K562 (cell line): ENCODE measurements at regions not wholly inside any gene's neighbourhood (a gene's known extent, or its start where the extent isn't known, plus 50 kb on each side); places are given as distances from the start of the nearest gene placed in this dataset.

Experiments
- BCOR ChIP-seq: fragments of 450-650 bp; IDR thresholded peaks from 2 replicates; pipeline ENCODE4 v1.6.1; 2016
- CBX2 ChIP-seq: fragments of 200-600 bp; sonication (generic); IDR thresholded peaks from one replicate; pipeline ENCODE4 v1.6.1; 2012; ENCODE audit warnings: mild to moderate bottlenecking, low read length, inconsistent platforms; ENCODE audit not compliant: insufficient read depth, poor library complexity, severe bottlenecking
- CHD2 ChIP-seq: IDR thresholded peaks from 2 replicates; pipeline ENCODE4 v1.6.1; 2011; ENCODE audit warnings: low read depth, low read length
- CXXC5 ChIP-seq: fragments of 250-450 bp; sonication (Bioruptor Pico); IDR thresholded peaks from 2 replicates; pipeline ENCODE4 v1.8.0; 2022; ENCODE audit warnings: inconsistent platforms, mild to moderate bottlenecking, moderate library complexity
- DMBX1 ChIP-seq: fragments of 250-450 bp; sonication (Bioruptor Pico); IDR thresholded peaks from 2 replicates; pipeline ENCODE4 v1.8.0; 2022; ENCODE audit warnings: inconsistent platforms, mild to moderate bottlenecking, moderate library complexity, borderline replicate concordance
- ELF1 ChIP-seq: fragments of 200-800 bp; sonication (Bioruptor generic); IDR thresholded peaks from 2 replicates; pipeline ENCODE4 v1.6.1; 2016; ENCODE audit warnings: missing genetic modification characterization, missing compliant biosample characterization
- EP300 ChIP-seq: IDR thresholded peaks from 2 replicates; pipeline ENCODE4 v1.6.1; 2012; ENCODE audit warnings: low read length, improper control_type of control experiment
- FIP1L1 ChIP-seq: fragments of 200-400 bp; formaldehyde crosslinking; IDR thresholded peaks from 2 replicates; pipeline ENCODE4 v1.6.1; 2018; ENCODE audit warnings: mild to moderate bottlenecking, low read depth, low read length; ENCODE audit not compliant: poor library complexity, severe bottlenecking
- FOSL1 ChIP-seq: fragments of 200-800 bp; sonication (Bioruptor generic); conservative IDR thresholded peaks from 2 replicates; pipeline ENCODE4 v1.6.1; 2016; ENCODE audit warnings: missing genetic modification characterization, missing compliant biosample characterization
- FOXM1 ChIP-seq, 2 experiments: fragments of 450-650 bp in 1 of 2; sonication (generic) in 1 of 2; formaldehyde crosslinking in 1 of 2; IDR thresholded peaks; 2 replicates each; pipeline versions ENCODE4 v1.6.1 to v1.9.0; 2017 to 2022; ENCODE audit warnings: low read depth in 2 of 2, mild to moderate bottlenecking in 2 of 2, missing genetic modification reagents in 1 of 2, moderate library complexity in 1 of 2
- HDAC2 ChIP-seq: fragments of 450-650 bp; IDR thresholded peaks from 2 replicates; pipeline ENCODE4 v1.6.1; 2016; ENCODE audit warnings: mild to moderate bottlenecking
- KLF16 ChIP-seq: IDR thresholded peaks from 2 replicates; pipeline ENCODE4 v1.6.1; 2016; ENCODE audit warnings: antibody characterized with exemption
- MEIS2 ChIP-seq: fragments of 450-650 bp; IDR thresholded peaks from 2 replicates; pipeline ENCODE4 v1.6.1; 2014; ENCODE audit warnings: mild to moderate bottlenecking; ENCODE audit not compliant: partially characterized antibody
- MTF1 ChIP-seq: fragments of 250-450 bp; sonication (Bioruptor Pico); IDR thresholded peaks from 2 replicates; pipeline ENCODE4 v1.9.0; 2021; ENCODE audit warnings: moderate library complexity, mild to moderate bottlenecking, inconsistent platforms, borderline replicate concordance
- NCOA1 ChIP-seq: fragments of 450-650 bp; IDR thresholded peaks from 2 replicates; pipeline ENCODE4 v1.6.1; 2016; ENCODE audit warnings: low read depth
- NCOR1 ChIP-seq: fragments of 450-650 bp; IDR thresholded peaks from 2 replicates; pipeline ENCODE4 v1.6.1; 2016; ENCODE audit warnings: mild to moderate bottlenecking, moderate library complexity
- NFIC ChIP-seq: fragments of 450-650 bp; IDR thresholded peaks from 2 replicates; pipeline ENCODE4 v1.6.1; 2017; ENCODE audit warnings: mild to moderate bottlenecking, inconsistent platforms
- PHB ChIP-seq: fragments of 250-450 bp; sonication (Bioruptor Pico); IDR thresholded peaks from 2 replicates; pipeline ENCODE4 v1.5.0; 2021
- PML ChIP-seq: IDR thresholded peaks from 2 replicates; pipeline ENCODE4 v1.6.1; 2012; ENCODE audit warnings: low read length, inconsistent platforms
- RCOR1 ChIP-seq, 2 experiments: IDR thresholded peaks; 2 replicates each; pipeline ENCODE4 v1.6.1; 2012; ENCODE audit warnings: low read depth in 2 of 2, low read length in 2 of 2, borderline replicate concordance in 1 of 2, improper control_type of control experiment in 1 of 2
- SOX6 ChIP-seq: fragments of 450-650 bp; IDR thresholded peaks from 2 replicates; pipeline ENCODE4 v1.6.1; 2014; ENCODE audit warnings: mild to moderate bottlenecking
- SPI1 ChIP-seq: IDR thresholded peaks from 2 replicates; pipeline ENCODE4 v1.6.1; 2011; ENCODE audit warnings: low read depth, low read length, control low read depth, borderline replicate concordance
- STAT5A ChIP-seq: IDR thresholded peaks from 2 replicates; pipeline ENCODE4 v1.6.1; 2012; ENCODE audit warnings: low read length, inconsistent platforms, borderline replicate concordance
- TCF3 ChIP-seq: sonication (generic); formaldehyde crosslinking; IDR thresholded peaks from 2 replicates; pipeline ENCODE4 v1.4.0; 2020; ENCODE audit warnings: mild to moderate bottlenecking, missing genetic modification reagents
- ZMIZ1 ChIP-seq, 2 experiments: fragments of 150-350 bp in 1 of 2; IDR thresholded peaks; 2 replicates each; pipeline ENCODE4 v1.6.1; 2012 to 2016; ENCODE audit warnings: low read depth in 2 of 2, low read length in 2 of 2, mild to moderate bottlenecking in 1 of 2, moderate library complexity in 1 of 2
- ZNF175 ChIP-seq: fragments of 200-800 bp; sonication (Bioruptor generic); IDR thresholded peaks from 2 replicates; pipeline ENCODE4 v1.6.1; 2016; ENCODE audit warnings: low read depth, mild to moderate bottlenecking, missing genetic modification characterization, missing compliant biosample characterization
- ZNF644 ChIP-seq: fragments of 200-800 bp; sonication (Bioruptor generic); IDR thresholded peaks from 2 replicates; pipeline ENCODE4 v1.6.1; 2016; ENCODE audit warnings: low read depth, missing genetic modification characterization, missing compliant biosample characterization
- ZNF766 ChIP-seq: fragments of 200-800 bp; sonication (Bioruptor generic); conservative IDR thresholded peaks from 2 replicates; pipeline ENCODE4 v1.6.1; 2016; ENCODE audit warnings: missing genetic modification characterization, missing compliant biosample characterization

GRCh38 chr5:148746826-148747535 lies 79.4 kb upstream of the ADRB2 start (continued):
- peak; percentile 57; the same call in 1 of the 2 replicates for TF ChIP-seq FOXM1 (IDR thresholded peaks at IDR 0.05; ENCODE audit: low read depth)
- TF ChIP-seq FOXM1 (CRISPR knock-in tag; IDR thresholded peaks at IDR 0.05; ENCODE audit: low read depth): no peak
- peak; percentile 67 for TF ChIP-seq EP300
- TF ChIP-seq BCOR: no peak
- TF ChIP-seq SOX6: peak; percentile 56; the same call in 1 of the 2 replicates
- peak in 1 of 2 experiments; percentile 62; a peak in 1 of 4 replicates for TF ChIP-seq ZMIZ1 (IDR thresholded peaks at IDR 0.05; ENCODE audit: low read depth in 2 of 2, low read length in 2 of 2)
- 0 out of 2 replicates have a peak, but pooled peaks have one; percentile 16 for TF ChIP-seq DMBX1 (CRISPR knock-in tag)
- peak; percentile 47 for TF ChIP-seq FOSL1 (tag)
- TF ChIP-seq NCOR1: peak; percentile 68
- peak; percentile 93 for TF ChIP-seq PML
- TF ChIP-seq TCF3 (CRISPR knock-in tag): peak; percentile 92
- 0 out of 2 replicates have a peak, but pooled peaks have one; percentile 29 for TF ChIP-seq ZNF644 (tag)
- TF ChIP-seq RCOR1 (IDR thresholded peaks at IDR 0.05; ENCODE audit: borderline replicate concordance in 1 of 2, low read depth in 2 of 2, low read length in 2 of 2): peak; percentile 38 to 83; a peak in 3 of 4 replicates
- peak; percentile 89 for TF ChIP-seq KLF16
- TF ChIP-seq SPI1: peak; percentile 63
- TF ChIP-seq NFIC: peak; percentile 55; the same call in 1 of the 2 replicates
- TF ChIP-seq CHD2: no peak
- TF ChIP-seq HDAC2: 0 out of 2 replicates have a peak, but pooled peaks have one; percentile 37
- TF ChIP-seq CBX2: no peak
- peak; percentile 73 for TF ChIP-seq STAT5A
- peak; percentile 37; the same call in 1 of the 2 replicates for TF ChIP-seq ZNF175 (CRISPR knock-in tag)
- TF ChIP-seq NCOA1: no peak
- TF ChIP-seq CXXC5 (CRISPR knock-in tag): 0 out of 2 replicates have a peak, but pooled peaks have one; percentile 7
- 0 out of 2 replicates have a peak, but pooled peaks have one; percentile 15 for TF ChIP-seq ELF1
- TF ChIP-seq PHB (CRISPR knock-in tag): no peak
- TF ChIP-seq MTF1 (CRISPR knock-in tag): no peak
- TF ChIP-seq MEIS2: peak; percentile 60
- no peak for TF ChIP-seq FIP1L1
- TF ChIP-seq ZNF766 (CRISPR knock-in tag): 0 out of 2 replicates have a peak, but pooled peaks have one; percentile 59
